Kidney (tissue), 13 donors: ENCODE measurements at regions not wholly inside any gene's neighbourhood (a gene's known extent, or its start where the extent isn't known, plus 50 kb on each side); places are given as distances from the start of the nearest gene placed in this dataset.

Source experiments
- DNase-seq, 5 donors: peaks; one replicate each; pipeline ENCODE4 v3.0.0-alpha.2; 2013 to 2020
- FAIRE-seq: peaks from 2 replicates; lab custom pipeline; 2012; peaks lifted over from hg19 to GRCh38; lab: Jason Lieb, UNC
- H3K27ac ChIP-seq, 2 donors: one replicate each; pipeline ENCODE4 v1.7.0; 2013; ENCODE audit warnings: low read depth in 2 of 2, low read length in 2 of 2, inconsistent platforms in 1 of 2
- H3K27me3 ChIP-seq: one replicate; pipeline ENCODE4 v1.7.1; 2013; ENCODE audit warnings: low read length, inconsistent platforms; ENCODE audit not compliant: control insufficient read depth, insufficient read depth
- H3K36me3 ChIP-seq, 3 donors: one replicate each; pipeline versions ENCODE4 v1.7.0 to v1.7.1; 2013; ENCODE audit warnings: low read length in 3 of 3, control low read depth in 1 of 3, inconsistent platforms in 1 of 3; ENCODE audit not compliant: insufficient read depth in 3 of 3, control insufficient read depth in 2 of 3
- H3K4me1 ChIP-seq, 3 donors: one replicate each; pipeline versions ENCODE4 v1.7.0 to v1.7.1; 2013; ENCODE audit warnings: low read length in 3 of 3, inconsistent platforms in 1 of 3, low read depth in 1 of 3; ENCODE audit not compliant: control insufficient read depth in 2 of 3, insufficient read depth in 2 of 3
- H3K4me3 ChIP-seq, 3 donors: one replicate each; pipeline versions ENCODE4 v1.7.0 to v1.8.1; 2013; ENCODE audit warnings: low read length in 3 of 3, control low read depth in 1 of 3, inconsistent platforms in 1 of 3
- H3K9ac ChIP-seq, 3 donors: one replicate each; pipeline versions ENCODE4 v1.7.0 to v1.7.1; 2013; ENCODE audit warnings: low read length in 3 of 3, control low read depth in 1 of 3, inconsistent platforms in 1 of 3
- H3K9me3 ChIP-seq, 3 donors: one replicate each; pipeline versions ENCODE4 v1.7.0 to v1.7.1; 2013; ENCODE audit warnings: low read length in 3 of 3, control low read depth in 1 of 3, inconsistent platforms in 1 of 3; ENCODE audit not compliant: control insufficient read depth in 2 of 3, insufficient read depth in 1 of 3
- intact Hi-C: fragments of 100-400 bp; cut with DNase I; formaldehyde crosslinking; loops from one replicate; pipeline ENCODE4 v1.11.1; 2022
- TF ChIP-seq, protein P1 (sequence below): IDR thresholded peaks from 3 replicates; pipeline ENCODE4 v1.5.1; 2012; ENCODE audit warnings: mild to moderate bottlenecking, moderate library complexity, borderline replicate concordance; ENCODE audit not compliant: insufficient read depth; ENCODE audit errors: extremely low read depth
- donor health status: control.
- donor health status: control.
- donor health status: control.
- donor health status: control.
- donor health status: control.
- donor health status: DM: yes; HTN: yes; CAD: no.
- donor health status: Normal renal cell carcinoma (clear cell type).

- Histone ChIP-seq H3K36me3 (no peaks in the 10 kb centered on the region), H3K4me3 (no peak overlapping the region), H3K4me1 (no peaks in the 10 kb centered on the region), H3K9me3 (no peaks in the 10 kb centered on the region), H3K27me3 (no peaks in the 10 kb centered on the region), H3K9ac (no peak overlapping the region), H3K27ac (no peak overlapping the region)
- DNase-seq = no peak
- TF ChIP-seq, protein P1, sequence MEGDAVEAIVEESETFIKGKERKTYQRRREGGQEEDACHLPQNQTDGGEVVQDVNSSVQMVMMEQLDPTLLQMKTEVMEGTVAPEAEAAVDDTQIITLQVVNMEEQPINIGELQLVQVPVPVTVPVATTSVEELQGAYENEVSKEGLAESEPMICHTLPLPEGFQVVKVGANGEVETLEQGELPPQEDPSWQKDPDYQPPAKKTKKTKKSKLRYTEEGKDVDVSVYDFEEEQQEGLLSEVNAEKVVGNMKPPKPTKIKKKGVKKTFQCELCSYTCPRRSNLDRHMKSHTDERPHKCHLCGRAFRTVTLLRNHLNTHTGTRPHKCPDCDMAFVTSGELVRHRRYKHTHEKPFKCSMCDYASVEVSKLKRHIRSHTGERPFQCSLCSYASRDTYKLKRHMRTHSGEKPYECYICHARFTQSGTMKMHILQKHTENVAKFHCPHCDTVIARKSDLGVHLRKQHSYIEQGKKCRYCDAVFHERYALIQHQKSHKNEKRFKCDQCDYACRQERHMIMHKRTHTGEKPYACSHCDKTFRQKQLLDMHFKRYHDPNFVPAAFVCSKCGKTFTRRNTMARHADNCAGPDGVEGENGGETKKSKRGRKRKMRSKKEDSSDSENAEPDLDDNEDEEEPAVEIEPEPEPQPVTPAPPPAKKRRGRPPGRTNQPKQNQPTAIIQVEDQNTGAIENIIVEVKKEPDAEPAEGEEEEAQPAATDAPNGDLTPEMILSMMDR = no peak
- intact Hi-C loops = loop anchor here (5.0 kb wide), 1 partner anchor 51 kb away; no protein-coding TSS in a partner anchor
- no peak for FAIRE-seq
Measured at GRCh38 chr7:88396295-88396947, 89.7 kb upstream of the STEAP4 start.

DNA sequence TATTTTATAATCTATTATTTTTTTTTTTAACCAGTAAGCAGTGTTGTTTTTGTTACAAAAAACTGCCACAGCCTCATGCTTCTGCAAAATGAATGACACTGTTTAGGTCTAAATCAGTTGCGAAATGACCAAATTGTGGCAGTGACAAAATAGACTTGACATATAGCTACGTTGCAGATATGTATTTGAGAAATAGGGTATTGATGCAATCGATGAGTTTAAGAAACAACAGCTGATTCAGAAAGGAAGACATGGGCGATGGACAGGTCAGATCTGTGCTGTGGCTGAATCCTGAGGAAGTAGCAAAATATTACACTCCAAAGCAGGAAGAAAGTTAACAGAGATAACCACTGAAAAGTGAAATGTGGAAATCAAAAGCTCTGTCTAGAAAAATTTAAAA lies 89.0 kb upstream of the STEAP4 start:
- TF ChIP-seq, protein P1 = no peak
- Histone ChIP-seq H3K36me3 (no peaks in the 10 kb centered on the region), H3K4me3 (no peak overlapping the region), H3K4me1 (no peaks in the 10 kb centered on the region), H3K9ac (no peak overlapping the region), H3K27ac (no peak overlapping the region), H3K9me3 (no peaks in the 10 kb centered on the region), H3K27me3 (no peaks in the 10 kb centered on the region)
- intact Hi-C loops = loop anchor here (5.0 kb wide), 1 partner anchor 52 kb away; no protein-coding TSS in a partner anchor
- no peak for FAIRE-seq
- DNase-seq = no peak

DNA sequence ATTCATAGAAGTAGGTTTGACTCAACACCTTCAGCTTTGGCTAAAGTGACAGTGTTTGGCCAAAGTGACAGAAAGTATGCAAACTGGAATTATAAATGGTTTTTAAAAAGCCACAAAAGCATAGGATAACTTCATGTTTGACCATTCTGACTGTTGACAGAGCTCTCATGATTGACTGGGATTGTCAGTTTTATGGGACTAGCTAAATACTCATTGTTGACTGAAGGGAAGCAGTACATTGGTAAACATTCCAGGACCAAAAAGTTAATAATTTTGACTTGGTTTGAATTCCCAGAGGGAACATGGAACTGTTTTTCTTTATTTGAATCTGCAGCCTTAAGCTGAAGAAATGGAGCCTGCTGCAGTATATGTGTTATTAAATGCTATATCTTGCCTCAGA lies 84.6 kb upstream of the STEAP4 start:
- H3K27ac ChIP-seq = no peak overlapping the region
- H3K4me3 ChIP-seq = no peak overlapping the region
- intact Hi-C loops = no loop called here
- no peaks in the 10 kb centered on the region for H3K36me3 ChIP-seq
- FAIRE-seq (no peak), DNase-seq (no peak)
- no peaks in the 10 kb centered on the region for H3K4me1 ChIP-seq
- H3K27me3 ChIP-seq = no peaks in the 10 kb centered on the region
- TF ChIP-seq, protein P1 = no peak
- no peak overlapping the region for H3K9ac ChIP-seq
- no peaks in the 10 kb centered on the region for H3K9me3 ChIP-seq

GRCh38 chr7:88387368-88387767 lies 80.7 kb upstream of the STEAP4 start:
- intact Hi-C loops = no loop called here
- FAIRE-seq = no peak
- Histone ChIP-seq H3K4me1 (no peaks in the 10 kb centered on the region), H3K9ac (no peak overlapping the region), H3K27me3 (no peaks in the 10 kb centered on the region), H3K27ac (no peak overlapping the region), H3K36me3 (no peaks in the 10 kb centered on the region), H3K4me3 (no peak overlapping the region), H3K9me3 (no peaks in the 10 kb centered on the region)
- TF ChIP-seq, protein P1 = no peak
- no peak for DNase-seq
